ENCODE measurements at regions not wholly inside any gene's neighbourhood (a gene's known extent, or its start where the extent isn't known, plus 50 kb on each side); places are given as distances from the start of the nearest gene placed in this dataset.

- DNase-seq, result no peak
Measured at GRCh38 chr5:93875693-93876092, 134.3 kb upstream of the POU5F2 start.

- DNase-seq, result no peak
Measured at GRCh38 chr5:93874491-93874890, 133.1 kb upstream of the POU5F2 start.

GRCh38 chr5:93874080-93874479, 132.7 kb upstream of the POU5F2 start:
- no peak for DNase-seq

- no peak for DNase-seq
Measured at GRCh38 chr5:93873211-93873736, 131.9 kb upstream of the POU5F2 start.

- DNase-seq, result no peak
Measured at GRCh38 chr5:93870649-93871048, 129.2 kb upstream of the POU5F2 start.

- DNase-seq, result no peak
Measured at GRCh38 chr5:93868851-93869250, 127.5 kb upstream of the POU5F2 start.

GRCh38 chr5:93850311-93850710, 108.9 kb upstream of the POU5F2 start:
- no peak for DNase-seq

- DNase-seq, result no peak
Measured at GRCh38 chr5:93845376-93845775, 104.0 kb upstream of the POU5F2 start.

- DNase-seq, result no peak
Measured at GRCh38 chr5:93831449-93831848, 90.0 kb upstream of the POU5F2 start.

GRCh38 chr5:93830893-93831292, 89.5 kb upstream of the POU5F2 start:
- DNase-seq, result no peak

GRCh38 chr5:93829346-93829745, 87.9 kb upstream of the POU5F2 start:
- no peak for DNase-seq

- DNase-seq, result no peak
Measured at GRCh38 chr5:93821891-93822415, 80.6 kb upstream of the POU5F2 start.

GRCh38 chr5:93819668-93820067, 78.3 kb upstream of the POU5F2 start:
- no peak for DNase-seq

- no peak for DNase-seq
Measured at GRCh38 chr5:93810780-93811179, 69.4 kb upstream of the POU5F2 start.

GRCh38 chr5:93809430-93809829, 68.0 kb upstream of the POU5F2 start:
- DNase-seq, result no peak

GRCh38 chr5:93807846-93808245, 66.4 kb upstream of the POU5F2 start:
- no peak for DNase-seq

GRCh38 chr5:93805616-93806379, 64.4 kb upstream of the POU5F2 start:
- DNase-seq, result no peak

GRCh38 chr5:93800988-93801811, 59.8 kb upstream of the POU5F2 start:
- peak in 1 of 2 donors; percentile 52 for DNase-seq

- no peak for DNase-seq
Measured at GRCh38 chr5:93794954-93795353, 53.6 kb upstream of the POU5F2 start.

- no peak for DNase-seq
Measured at GRCh38 chr5:93793159-93793781, 51.9 kb upstream of the POU5F2 start.

- no peak for DNase-seq
Measured at GRCh38 chr5:93791518-93791972, 50.1 kb upstream of the POU5F2 start.
